ENCODE measurements at regions not wholly inside any gene's neighbourhood (a gene's known extent, or its start where the extent isn't known, plus 50 kb on each side); places are given as distances from the start of the nearest gene placed in this dataset.

DNA sequence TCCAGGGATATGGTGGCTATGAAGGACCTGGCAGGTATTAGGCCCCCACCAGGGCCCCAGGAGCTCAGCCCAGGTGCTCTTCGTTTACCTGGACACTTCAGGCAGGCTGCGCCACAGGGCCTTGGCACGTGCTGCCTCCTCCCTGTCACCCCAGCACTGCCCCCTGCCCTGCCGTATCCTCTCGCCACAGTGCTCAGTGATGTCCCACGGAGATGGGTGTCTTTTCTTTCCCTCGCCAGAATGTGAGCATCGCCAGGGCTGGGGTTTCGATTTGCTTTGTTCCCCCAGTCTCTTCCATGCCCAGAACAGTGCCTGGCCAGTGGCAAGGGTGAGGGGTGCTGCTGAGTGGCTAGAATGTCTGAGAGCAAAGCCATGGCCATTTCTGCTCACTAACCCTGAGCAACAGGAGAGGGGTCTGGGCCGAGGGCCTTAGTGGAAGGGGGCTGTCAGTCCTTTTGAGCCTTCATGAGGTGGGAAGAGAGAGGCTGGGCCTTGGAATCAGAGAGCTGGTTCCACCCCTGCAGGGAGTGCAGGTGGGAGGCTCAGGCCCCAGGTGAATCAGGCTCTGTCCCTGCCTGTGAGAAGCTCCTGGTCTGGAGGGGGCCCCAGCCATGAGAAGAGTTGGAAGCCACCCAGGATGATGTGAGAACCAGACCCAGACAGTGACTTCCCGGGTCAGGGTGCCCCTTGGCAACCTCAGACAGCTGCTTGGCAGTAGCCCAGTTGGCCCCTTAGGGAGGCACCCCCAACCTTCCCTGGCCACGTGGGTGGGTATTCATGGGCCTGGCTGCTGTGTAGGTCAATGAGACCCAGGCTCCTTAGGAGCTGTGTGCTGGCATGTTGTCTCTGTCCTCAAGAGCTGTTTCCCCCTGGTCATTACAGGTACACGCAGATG is 129.9 kb upstream of the HS6ST1 start:
- H3K27ac Mint-ChIP-seq: no peak overlapping the region
- peaks cover 5% of the 10 kb centered on the region for H3K4me1 Mint-ChIP-seq (ENCODE audit: low read depth)
- no peaks in the 10 kb centered on the region for H3K36me3 Mint-ChIP-seq (ENCODE audit: insufficient read depth)
- TF ChIP-seq, protein P1, sequence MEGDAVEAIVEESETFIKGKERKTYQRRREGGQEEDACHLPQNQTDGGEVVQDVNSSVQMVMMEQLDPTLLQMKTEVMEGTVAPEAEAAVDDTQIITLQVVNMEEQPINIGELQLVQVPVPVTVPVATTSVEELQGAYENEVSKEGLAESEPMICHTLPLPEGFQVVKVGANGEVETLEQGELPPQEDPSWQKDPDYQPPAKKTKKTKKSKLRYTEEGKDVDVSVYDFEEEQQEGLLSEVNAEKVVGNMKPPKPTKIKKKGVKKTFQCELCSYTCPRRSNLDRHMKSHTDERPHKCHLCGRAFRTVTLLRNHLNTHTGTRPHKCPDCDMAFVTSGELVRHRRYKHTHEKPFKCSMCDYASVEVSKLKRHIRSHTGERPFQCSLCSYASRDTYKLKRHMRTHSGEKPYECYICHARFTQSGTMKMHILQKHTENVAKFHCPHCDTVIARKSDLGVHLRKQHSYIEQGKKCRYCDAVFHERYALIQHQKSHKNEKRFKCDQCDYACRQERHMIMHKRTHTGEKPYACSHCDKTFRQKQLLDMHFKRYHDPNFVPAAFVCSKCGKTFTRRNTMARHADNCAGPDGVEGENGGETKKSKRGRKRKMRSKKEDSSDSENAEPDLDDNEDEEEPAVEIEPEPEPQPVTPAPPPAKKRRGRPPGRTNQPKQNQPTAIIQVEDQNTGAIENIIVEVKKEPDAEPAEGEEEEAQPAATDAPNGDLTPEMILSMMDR (IDR thresholded peaks at IDR 0.05; ENCODE audit: unreplicated experiment): no peak
- DNase-seq (ENCODE audit: low spot score, unreplicated experiment): peak; percentile 6
- H3K4me3 Mint-ChIP-seq (ENCODE audit: low read depth): no peak overlapping the region
- H3K27me3 Mint-ChIP-seq: peaks cover 18% of the 10 kb centered on the region
- no peaks in the 10 kb centered on the region for H3K9me3 Mint-ChIP-seq (ENCODE audit: low read depth)

DNA sequence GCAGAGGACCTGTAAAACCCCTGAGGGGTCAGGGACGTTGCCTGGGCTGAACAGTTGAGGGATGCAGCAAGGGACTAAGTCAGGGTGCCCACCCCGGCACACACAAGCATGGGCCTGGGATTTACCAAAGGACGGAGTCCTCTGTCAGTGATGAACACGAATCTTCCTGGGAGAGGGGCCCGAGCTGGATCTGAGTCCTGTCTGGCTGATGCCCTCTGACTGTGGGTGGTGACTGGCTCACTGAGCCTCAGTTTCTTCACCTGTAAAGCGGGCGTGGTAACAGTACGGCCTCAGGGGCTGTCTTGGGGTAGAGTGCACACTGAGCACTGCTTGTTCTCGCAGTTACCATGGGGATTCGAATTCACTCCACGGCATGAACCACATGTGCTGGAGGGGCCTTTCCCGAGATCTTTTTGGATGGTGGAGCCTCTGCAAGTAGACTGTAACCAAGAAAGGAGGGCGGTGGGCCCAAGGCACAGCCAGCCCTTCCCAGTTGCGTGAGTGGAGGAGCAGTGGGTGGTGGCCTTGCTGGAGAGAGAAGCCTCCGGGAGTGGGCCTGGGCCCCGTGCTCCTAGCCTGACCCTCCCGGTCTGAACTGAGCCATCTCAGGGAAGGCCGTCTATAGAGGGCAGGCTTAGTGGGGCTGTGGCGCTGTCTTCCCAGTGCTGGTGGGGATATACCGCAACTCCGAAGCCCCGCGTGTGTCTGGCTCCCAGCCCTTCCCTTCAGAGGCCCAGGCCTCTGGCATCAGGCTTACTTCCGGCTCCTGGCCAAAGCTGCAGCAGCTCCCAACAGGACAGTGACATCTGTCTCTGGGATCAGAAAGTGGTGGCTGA is 130.8 kb upstream of the HS6ST1 start:
- peak; percentile 8 for DNase-seq (ENCODE audit: low spot score, unreplicated experiment)
- no peak overlapping the region for H3K4me3 Mint-ChIP-seq (ENCODE audit: low read depth)
- H3K4me1 Mint-ChIP-seq (ENCODE audit: low read depth): peaks cover 5% of the 10 kb centered on the region
- H3K27ac Mint-ChIP-seq: peak overlapping the region; percentile 68
- no peaks in the 10 kb centered on the region for H3K9me3 Mint-ChIP-seq (ENCODE audit: low read depth)
- TF ChIP-seq, protein P1 (IDR thresholded peaks at IDR 0.05; ENCODE audit: unreplicated experiment): no peak
- H3K36me3 Mint-ChIP-seq (ENCODE audit: insufficient read depth): no peaks in the 10 kb centered on the region
- H3K27me3 Mint-ChIP-seq: peaks cover 19% of the 10 kb centered on the region

DNA sequence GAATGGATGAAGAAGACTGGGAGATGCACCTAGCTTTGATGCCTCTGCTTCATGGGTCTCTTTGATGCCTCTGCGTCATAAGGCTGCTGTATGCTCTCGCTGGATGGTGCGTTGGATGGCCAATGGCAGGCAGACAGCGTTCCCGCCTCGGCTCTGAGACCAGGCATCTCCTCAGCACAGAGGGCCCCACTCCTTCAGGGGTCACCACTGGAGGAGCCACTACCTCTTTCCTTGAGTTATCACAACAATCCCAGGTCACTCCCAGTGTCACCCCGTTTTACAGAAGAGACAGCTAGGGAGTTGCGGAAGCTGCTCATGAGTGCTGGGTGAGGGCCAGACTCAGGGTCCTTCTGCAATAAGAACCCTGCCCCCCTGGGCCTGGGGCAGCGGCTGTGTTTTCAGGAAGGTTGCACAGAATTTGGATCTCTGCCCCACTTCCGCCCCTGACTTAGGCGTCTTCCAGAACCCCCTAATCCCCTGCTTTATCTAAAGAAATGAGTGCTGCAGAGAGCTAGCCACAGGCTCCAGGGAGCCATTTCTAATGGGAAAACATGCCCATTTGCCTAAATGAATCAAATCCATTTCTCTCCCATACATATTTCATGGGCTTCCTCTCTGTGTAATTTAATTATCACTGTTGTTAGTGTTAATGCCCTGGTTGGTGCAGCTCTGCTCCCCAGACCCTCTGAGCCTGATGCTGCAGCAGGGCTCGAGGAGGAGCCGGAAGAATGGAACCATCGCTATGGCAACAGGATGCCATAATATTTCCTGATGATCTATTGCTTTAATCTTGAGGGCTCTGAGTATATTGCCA is 131.8 kb upstream of the HS6ST1 start:
- H3K27ac Mint-ChIP-seq: peak overlapping the region; percentile 68
- H3K4me1 Mint-ChIP-seq (ENCODE audit: low read depth): peaks cover 5% of the 10 kb centered on the region
- DNase-seq (ENCODE audit: low spot score, unreplicated experiment): peak; percentile 6
- peaks cover 3% of the 10 kb centered on the region for H3K9me3 Mint-ChIP-seq (ENCODE audit: low read depth)
- TF ChIP-seq, protein P1 (IDR thresholded peaks at IDR 0.05; ENCODE audit: unreplicated experiment): no peak
- no peak overlapping the region for H3K4me3 Mint-ChIP-seq (ENCODE audit: low read depth)
- H3K27me3 Mint-ChIP-seq: peaks cover 17% of the 10 kb centered on the region
- no peaks in the 10 kb centered on the region for H3K36me3 Mint-ChIP-seq (ENCODE audit: insufficient read depth)

DNA sequence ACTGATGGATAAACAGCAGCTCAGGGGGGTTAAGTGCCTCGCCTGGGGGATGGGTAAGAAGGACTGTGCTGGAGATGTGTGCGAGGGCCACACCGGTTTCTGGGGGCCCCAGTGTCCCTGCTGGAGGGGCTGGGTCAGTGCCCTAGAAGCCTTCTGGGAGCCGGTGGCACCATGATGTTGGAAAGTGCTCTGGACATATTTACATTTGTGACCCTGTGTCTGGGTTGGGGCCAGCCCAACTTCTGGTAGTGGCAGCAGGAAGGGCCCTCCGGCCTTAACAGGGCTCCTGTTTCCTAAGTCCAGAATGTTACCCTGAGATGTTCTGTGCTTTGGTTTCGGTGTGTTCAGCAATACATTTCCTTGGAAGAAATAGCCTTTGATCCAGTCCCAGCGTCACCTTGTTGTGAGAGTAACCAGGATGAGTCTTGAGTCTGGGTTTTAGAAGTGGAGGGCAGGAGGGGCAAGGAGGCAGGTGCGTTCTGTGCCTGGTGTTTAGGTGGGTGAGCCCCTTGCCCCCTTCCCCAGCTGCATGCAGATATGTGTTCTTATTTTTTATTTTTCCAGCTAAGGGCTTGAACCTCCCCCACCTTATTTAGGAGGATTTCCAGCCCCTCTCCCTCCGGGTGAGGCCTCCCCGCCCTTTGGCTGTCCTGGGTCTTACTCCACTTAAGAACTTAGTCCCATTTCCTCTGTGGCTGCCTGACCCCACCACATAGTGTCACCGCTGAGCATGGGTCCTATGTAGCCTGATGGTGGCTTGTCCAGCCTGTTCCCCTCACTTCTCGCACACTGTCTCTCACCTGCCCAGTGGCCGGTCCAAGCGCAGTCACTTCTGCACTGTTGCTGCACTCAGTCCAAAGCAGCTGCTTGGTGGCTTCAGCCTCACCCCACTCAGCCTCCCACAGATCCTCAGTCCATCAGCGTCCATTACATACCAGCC is 132.7 kb upstream of the HS6ST1 start:
- H3K4me3 Mint-ChIP-seq (ENCODE audit: low read depth): no peak overlapping the region
- H3K36me3 Mint-ChIP-seq (ENCODE audit: insufficient read depth): no peaks in the 10 kb centered on the region
- DNase-seq (ENCODE audit: low spot score, unreplicated experiment): peak; percentile 3
- no peak overlapping the region for H3K27ac Mint-ChIP-seq
- H3K27me3 Mint-ChIP-seq: peaks cover 15% of the 10 kb centered on the region
- peaks cover 3% of the 10 kb centered on the region for H3K9me3 Mint-ChIP-seq (ENCODE audit: low read depth)
- peaks cover 3% of the 10 kb centered on the region for H3K4me1 Mint-ChIP-seq (ENCODE audit: low read depth)
- TF ChIP-seq, protein P1 (IDR thresholded peaks at IDR 0.05; ENCODE audit: unreplicated experiment): no peak
